HuH-7.5 (cell line): ENCODE measurements at regions not wholly inside any gene's neighbourhood (a gene's known extent, or its start where the extent isn't known, plus 50 kb on each side); places are given as distances from the start of the nearest gene placed in this dataset.
"Not testable (repeated sequence)": the region's sequence is repeated elsewhere in the genome, so short reads cannot be mapped to it uniquely, and the experiment has no call there.

Experiments used
- DNase-seq: peaks from one replicate; pipeline ENCODE4 v3.0.0; 2011; ENCODE audit warnings: low spot score

GRCh38 chr2:116510117-116510671, 1304.3 kb upstream of the DDX18 start:
- DNase-seq: peak; percentile 4

DNA sequence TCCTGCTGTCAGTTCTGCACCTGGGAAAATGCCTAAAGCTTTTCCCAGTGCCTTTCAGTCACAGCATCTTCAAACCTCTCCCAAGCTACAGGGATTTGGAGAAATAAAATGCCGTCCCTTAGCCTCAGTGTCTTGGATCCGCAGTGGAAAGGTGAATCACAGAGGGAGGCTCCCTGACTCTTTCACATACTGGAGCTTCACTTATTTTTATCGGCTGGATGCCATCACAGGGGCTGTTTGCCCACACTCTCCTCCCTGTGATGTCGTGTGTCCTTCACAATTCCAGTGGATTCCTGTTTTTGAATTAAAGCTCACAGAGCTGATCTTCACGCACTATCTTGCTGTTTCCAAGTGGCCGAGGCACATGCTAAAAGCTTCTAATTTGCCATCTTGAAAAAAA, 1303.1 kb upstream of the DDX18 start:
- DNase-seq: no peak

DNA sequence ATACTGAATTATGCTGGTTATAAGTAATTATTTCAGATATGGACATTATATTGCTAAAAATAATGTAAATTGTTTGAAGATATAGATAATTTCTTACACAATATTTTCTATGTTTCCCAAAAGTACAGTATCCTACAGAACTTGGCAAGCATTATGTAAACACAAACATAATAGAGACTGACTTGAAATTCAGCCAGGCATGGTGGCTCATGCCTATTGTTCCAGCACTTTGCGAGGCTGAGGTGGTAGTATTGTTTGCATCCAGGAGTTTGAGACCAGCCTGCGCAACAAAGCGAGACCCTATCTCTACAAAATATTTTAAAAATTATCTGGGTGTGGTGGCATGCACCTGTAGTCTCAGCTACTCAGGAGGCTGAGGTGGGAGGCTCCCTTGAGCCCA, 1300.5 kb upstream of the DDX18 start:
- DNase-seq: no peak

DNA sequence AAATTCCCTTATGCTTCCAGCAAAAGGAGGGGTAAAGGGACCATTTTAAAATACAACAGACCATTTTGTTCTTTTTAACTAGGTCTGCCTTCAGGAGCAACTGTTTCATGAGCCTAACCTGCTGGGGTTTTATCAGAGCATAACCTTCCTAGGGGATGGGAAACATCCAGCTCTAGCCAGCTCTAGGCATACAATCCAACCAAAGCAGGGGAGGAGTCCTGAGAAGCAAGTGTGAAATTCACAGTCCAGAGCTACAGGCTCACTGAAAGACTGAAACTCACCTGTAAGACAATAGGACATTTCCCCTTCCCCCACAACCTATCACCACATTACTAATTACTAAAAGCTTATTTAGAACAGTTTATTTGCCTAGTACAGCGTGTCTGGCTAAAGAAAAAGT, 1296.6 kb upstream of the DDX18 start:
- no peak for DNase-seq

GRCh38 chr2:116537811-116538210, 1276.7 kb upstream of the DDX18 start:
- DNase-seq: no peak

- DNase-seq: no peak
These were observed 1269.0 kb upstream of the DDX18 start for GRCh38 chr2:116545286-116546068.

DNA sequence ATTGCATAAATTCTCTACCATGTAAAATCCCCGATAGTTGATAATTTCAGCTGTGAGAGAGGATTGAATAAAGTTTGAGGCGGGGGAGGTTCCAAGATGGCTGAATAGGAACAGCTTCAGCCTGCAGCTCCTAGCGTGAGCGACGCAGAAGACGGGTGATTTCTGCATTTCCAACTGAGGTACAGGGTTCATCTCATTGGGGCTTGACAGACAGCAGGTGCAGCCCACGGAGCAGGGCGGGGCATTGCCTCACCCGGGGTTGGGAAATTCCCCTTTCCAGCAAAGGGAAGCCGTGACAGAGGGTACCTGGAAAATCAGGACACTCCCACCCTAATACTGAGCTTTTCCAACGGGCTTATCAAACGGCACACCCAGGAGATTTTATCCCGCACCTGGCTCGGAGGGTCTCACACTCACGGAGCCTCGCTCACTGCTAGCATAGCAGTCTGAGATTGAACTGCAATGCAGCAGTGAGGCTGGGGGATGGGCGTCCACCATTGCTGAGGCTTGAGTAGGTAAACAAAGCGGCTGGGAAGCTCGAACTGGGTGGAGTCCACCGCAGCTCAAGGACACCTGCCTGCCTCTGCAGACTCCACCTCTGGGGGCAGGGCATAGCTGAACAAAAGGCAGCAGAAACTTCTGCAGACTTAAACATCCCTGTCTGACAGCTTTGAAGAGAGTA, 1261.6 kb upstream of the DDX18 start:
- DNase-seq: not testable (repeated sequence)

DNA sequence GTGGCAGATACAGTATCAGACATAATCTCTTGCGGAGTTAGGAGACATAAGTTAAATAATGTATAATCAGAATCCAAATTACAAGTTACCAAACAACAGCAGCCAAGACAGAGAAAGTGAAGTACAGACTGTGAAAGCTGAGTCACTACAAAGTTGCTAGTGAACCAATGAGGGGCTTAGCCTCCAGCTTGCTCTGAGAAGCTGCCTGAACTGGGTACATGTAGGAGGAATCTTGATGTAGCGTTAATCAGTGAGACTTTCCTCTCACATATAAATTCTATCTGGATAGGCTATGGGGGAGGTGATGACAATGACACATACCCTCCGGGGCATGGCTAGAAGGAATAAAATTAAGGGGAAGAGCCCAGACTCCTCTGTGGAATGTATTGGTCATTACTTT, 1234.3 kb upstream of the DDX18 start:
- DNase-seq: no peak

GRCh38 chr2:116582850-116583249, 1231.6 kb upstream of the DDX18 start:
- DNase-seq: no peak

GRCh38 chr2:116585669-116586327, 1228.7 kb upstream of the DDX18 start:
- no peak for DNase-seq

GRCh38 chr2:116586328-116586689, 1228.2 kb upstream of the DDX18 start:
- no peak for DNase-seq
